ENCODE measurements at regions not wholly inside any gene's neighbourhood (a gene's known extent, or its start where the extent isn't known, plus 50 kb on each side); places are given as distances from the start of the nearest gene placed in this dataset.
"Not testable (repeated sequence)": the region's sequence is repeated elsewhere in the genome, so short reads cannot be mapped to it uniquely, and the experiment has no call there.

DNA sequence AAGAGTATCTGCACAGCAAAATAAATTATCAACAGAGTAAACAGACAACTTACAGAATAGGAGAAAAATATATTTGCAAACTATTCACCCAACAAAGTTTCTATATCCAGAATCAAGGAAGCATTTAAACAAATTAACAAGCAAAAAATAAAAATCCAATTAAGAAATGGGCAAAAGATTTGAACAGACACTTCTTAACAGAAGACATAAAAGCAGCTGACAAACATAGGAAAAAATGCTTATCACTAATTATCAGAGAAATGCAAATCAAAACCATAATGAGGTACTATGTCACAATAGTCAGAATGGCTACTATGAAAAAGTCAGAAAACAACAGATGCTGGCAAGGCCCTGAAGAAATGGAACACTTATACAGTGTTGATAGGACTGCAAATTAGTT is 434.2 kb upstream of the ADGRB3 start:
- peaks cover 0 to 4% of the 10 kb centered on the region in 2 donors for H3K9me3 ChIP-seq

DNA sequence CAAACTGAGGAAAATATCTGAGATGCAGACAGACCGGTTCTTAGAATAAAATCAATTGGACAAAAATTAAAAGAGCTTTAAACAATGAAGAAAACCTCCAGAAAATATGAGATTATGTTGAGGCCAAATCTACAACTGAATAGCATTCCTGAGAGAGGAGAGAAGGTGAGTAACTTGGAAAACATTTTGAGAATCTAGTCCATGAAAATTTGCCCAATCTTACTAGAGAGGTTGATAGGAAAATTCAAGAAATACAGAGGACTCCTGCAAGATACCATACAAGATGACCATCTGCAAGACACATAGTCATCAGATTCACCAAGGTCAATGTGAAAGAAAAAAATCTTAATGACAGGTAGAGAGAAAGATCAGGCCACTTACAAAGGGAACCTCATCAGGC is 437.7 kb upstream of the ADGRB3 start:
- no peak for TF ChIP-seq CTCF (IDR thresholded peaks at IDR 0.05)
- peaks cover 0 to 4% of the 10 kb centered on the region in 2 donors for H3K9me3 ChIP-seq
- no peak for DNase-seq (ENCODE audit: low spot score)
- no peak overlapping the region for H3K27ac ChIP-seq
- H3K4me1 ChIP-seq, result no peaks in the 10 kb centered on the region
- no peak overlapping the region for H3K4me3 ChIP-seq
- H3K36me3 ChIP-seq, result no peaks in the 10 kb centered on the region
- H3K27me3 ChIP-seq, result no peaks in the 10 kb centered on the region

More for the DNA sequence above, 434.2 kb upstream of the ADGRB3 start:
- TF ChIP-seq CTCF (IDR thresholded peaks at IDR 0.05), result no peak
- no peak for DNase-seq (ENCODE audit: low spot score)
- Histone ChIP-seq H3K36me3 (no peaks in the 10 kb centered on the region), H3K27ac (no peak overlapping the region), H3K4me1 (no peaks in the 10 kb centered on the region), H3K27me3 (no peaks in the 10 kb centered on the region), H3K4me3 (no peak overlapping the region)

- Histone ChIP-seq H3K27me3 (no peaks in the 10 kb centered on the region), H3K9me3 (peaks cover 0 to 4% of the 10 kb centered on the region in 2 donors), H3K36me3 (no peaks in the 10 kb centered on the region), H3K4me1 (no peaks in the 10 kb centered on the region), H3K4me3 (no peak overlapping the region), H3K27ac (no peak overlapping the region)
- no peak for TF ChIP-seq CTCF (IDR thresholded peaks at IDR 0.05)
- no peak for DNase-seq (ENCODE audit: low spot score)
These were observed 438.4 kb upstream of the ADGRB3 start for GRCh38 chr6:68196645-68197044.

DNA sequence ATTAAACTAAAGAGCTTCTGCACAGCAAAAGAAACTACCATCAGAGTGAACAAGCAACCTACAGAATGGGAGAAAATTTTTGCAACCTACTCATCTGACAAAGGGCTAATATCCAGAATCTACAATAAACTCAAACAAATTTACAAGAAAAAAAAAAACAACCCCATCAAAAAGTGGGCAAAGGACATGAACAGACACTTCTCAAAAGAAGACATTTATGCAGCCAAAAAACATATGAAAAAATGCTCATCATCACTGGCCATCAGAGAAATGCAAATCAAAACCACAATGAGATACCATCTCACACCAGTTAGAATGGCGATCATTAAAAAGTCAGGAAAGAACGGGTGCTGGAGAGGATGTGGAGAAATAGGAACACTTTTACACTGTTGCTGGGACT is 439.3 kb upstream of the ADGRB3 start:
- not testable (repeated sequence) for H3K36me3 ChIP-seq; DNase-seq (ENCODE audit: low spot score); H3K4me1 ChIP-seq; H3K9me3 ChIP-seq; H3K27me3 ChIP-seq; H3K4me3 ChIP-seq; H3K27ac ChIP-seq

DNA sequence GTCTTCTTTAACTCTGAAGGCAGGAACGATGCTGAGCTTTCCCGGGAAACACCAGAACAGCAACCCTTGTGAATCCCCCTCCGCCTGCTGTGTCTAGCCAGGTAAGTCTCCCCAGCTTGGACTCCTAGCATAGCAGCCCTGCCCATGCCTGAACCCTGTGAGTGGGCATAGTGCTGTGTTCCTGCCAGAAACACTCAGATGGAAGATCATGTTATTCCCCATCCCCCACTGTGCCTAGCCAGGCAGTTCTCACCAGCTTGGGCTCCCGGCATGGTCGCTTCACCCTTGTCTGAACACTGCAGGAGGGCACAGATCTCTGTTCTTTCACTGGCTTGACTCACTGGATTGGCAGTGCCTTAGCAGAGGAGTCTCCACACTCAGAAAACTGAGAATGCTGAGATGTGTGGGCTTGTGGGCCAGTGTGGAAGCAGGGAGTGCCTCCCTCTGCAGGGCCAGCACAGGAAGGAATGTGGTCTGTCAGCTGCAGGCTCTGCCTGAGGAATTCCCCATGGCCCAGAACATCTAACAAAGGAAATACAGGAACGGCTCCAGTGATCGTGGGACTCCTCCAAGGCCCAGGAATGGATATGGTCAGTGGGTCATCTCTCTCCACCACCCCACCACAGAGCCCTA is 440.1 kb upstream of the ADGRB3 start:
- Histone ChIP-seq H3K27ac (no peak overlapping the region), H3K4me3 (no peak overlapping the region), H3K27me3 (no peaks in the 10 kb centered on the region), H3K36me3 (no peaks in the 10 kb centered on the region), H3K4me1 (no peaks in the 10 kb centered on the region), H3K9me3 (no peaks in the 10 kb centered on the region)
- no peak for DNase-seq (ENCODE audit: low spot score)
- no peak for TF ChIP-seq CTCF (IDR thresholded peaks at IDR 0.05)

- no peaks in the 10 kb centered on the region for H3K9me3 ChIP-seq
- no peak overlapping the region for H3K27ac ChIP-seq
- no peak overlapping the region for H3K4me3 ChIP-seq
- H3K27me3 ChIP-seq, result no peaks in the 10 kb centered on the region
- H3K4me1 ChIP-seq, result no peaks in the 10 kb centered on the region
- no peaks in the 10 kb centered on the region for H3K36me3 ChIP-seq
- TF ChIP-seq CTCF (IDR thresholded peaks at IDR 0.05), result no peak
- no peak for DNase-seq (ENCODE audit: low spot score)
These were observed 442.1 kb upstream of the ADGRB3 start for GRCh38 chr6:68192988-68193387.

Measured in right atrium auricular region (tissue), 2 donors.